ENCODE measurements at regions not wholly inside any gene's neighbourhood (a gene's known extent, or its start where the extent isn't known, plus 50 kb on each side); places are given as distances from the start of the nearest gene placed in this dataset.
"Not testable (repeated sequence)": the region's sequence is repeated elsewhere in the genome, so short reads cannot be mapped to it uniquely, and the experiment has no call there.

DNA sequence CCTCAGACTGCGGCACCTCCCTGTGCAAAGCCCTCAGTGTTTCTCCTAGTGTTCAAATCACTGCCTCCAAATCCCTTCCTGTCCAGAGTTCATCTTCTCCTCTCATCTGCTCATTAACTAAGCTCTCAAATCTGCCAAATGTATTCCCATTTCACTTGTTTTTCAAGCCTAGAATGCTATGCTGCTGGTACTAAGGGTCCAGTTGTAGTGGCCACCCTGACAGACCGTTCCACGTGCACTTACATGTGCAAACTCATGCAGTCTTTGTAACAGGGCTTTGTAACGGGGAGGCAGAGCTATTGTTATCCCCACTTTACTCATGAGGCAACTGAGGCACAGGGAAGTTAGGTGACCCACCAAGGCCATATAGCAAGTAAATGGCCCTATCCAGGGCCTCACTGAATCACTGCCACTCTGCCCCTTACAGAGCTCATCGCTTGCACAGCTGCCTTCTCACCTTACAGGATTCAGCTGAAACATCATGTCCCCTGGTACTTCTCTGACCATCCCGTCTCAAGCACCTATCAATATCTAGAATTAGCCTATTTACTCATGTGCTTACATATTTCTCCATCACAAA, 153.0 kb upstream of the PDE1C start:
- DNase-seq (ENCODE audit: low read depth): no peak

DNA sequence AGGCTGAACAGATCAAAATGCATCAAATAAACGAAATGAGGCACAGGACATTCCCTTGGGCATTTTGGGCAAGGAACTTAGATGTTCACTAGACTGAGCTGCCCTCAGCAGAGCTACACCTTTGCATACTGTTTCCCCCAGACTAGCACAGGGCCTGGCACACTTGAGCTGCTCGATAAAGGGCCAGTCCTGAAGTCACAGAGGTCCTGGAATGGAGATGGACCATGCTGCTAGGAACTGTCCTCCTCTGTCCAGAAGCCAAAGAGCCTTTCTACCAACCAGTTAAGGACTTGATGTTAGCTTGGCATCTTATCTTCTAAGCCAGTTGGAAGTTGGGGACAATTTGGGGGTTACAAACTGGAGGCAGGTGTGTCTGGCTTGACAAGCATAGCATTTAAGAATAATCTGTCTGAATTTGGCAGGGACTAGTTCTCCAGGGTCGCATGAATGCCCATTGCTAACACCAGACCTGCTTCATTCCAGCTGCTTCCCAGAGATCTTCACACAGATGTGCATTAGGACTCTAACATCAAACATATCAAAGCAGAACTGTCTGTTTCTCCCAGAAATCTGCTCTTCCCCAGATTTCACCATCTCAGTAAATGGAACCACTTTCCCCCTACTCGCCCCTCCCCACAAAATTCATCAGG, 152.2 kb upstream of the PDE1C start:
- no peak for DNase-seq (ENCODE audit: low read depth)

DNA sequence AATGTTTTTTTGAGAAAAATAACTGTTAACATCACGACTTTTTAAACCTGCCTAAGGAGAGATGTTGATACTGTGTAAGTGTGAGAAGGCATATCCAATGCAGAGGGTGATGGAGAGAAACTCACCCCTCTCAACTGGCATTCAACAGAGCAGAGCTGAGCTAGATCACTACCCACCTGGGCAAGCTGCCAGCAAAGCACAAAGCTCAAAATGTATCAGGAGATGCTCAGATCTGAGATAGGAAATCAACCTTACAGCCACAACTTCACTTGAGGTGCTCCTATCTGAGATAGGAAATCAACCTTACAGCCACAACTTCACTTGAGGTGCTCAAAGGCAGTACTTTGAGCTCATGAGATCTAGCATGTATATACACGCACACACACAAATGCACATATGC, 151.5 kb upstream of the PDE1C start:
- no peak for DNase-seq (ENCODE audit: low read depth)

- DNase-seq (ENCODE audit: low read depth): no peak
Measured at GRCh38 chr7:32221056-32221455, 150.8 kb upstream of the PDE1C start.

DNA sequence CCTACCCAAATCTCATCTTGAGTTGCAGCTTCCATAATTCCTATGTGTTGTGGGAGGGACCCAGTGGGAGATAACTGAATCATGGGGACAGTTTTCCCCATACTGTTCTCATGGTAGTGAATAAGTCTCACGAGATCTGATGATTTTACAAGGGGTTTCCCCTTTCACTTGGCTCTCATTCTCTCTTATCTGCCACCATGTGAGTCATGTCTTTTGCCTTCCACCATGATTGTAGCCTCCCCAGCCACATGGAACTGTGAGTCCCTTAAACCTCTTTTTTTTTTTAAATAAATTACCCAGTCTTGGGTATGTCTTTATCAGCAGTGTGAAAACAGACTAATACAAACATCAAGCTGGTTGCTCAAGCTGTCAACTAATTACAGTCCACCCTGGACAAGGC, 149.6 kb upstream of the PDE1C start:
- DNase-seq (ENCODE audit: low read depth): not testable (repeated sequence)

DNA sequence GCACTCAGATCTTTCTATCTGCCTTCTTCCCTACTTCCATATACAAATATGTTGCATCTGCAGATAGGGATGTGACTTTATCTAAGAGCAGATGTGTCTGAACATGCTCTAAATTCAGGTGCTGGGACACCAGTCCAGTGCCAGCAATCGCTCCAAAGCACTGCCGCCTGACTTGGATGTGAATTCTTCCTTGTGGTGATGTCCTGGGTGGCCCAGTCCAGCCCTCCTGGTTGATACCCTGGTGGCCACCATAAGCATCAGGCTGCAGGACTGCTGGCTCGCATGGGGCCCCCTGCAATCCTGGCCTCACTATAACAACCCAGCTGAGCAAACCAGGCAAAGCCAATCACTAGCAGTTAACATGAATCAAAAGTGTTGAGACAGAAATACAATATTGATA, 149.2 kb upstream of the PDE1C start:
- DNase-seq (ENCODE audit: low read depth): no peak

GRCh38 chr7:32218741-32219288, 148.6 kb upstream of the PDE1C start:
- no peak for DNase-seq (ENCODE audit: low read depth)

DNA sequence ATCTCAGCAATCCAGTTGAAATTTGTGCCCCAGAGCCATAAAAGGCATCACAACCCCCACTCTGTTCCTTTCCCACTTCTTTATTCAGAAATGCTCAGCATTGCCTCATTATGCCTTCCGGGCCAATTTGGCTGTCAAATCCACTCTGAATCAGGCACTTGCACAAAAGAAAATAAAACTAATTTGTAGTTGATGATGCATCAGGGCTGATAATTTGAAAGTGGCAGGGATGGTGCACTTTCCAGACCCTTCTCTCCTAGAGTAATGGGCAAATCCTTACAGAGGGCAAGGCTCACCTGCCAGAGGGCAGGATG, 147.9 kb upstream of the PDE1C start:
- no peak for DNase-seq (ENCODE audit: low read depth)

- no peak for DNase-seq (ENCODE audit: low read depth)
Measured at GRCh38 chr7:32217341-32218153, 147.3 kb upstream of the PDE1C start.

DNA sequence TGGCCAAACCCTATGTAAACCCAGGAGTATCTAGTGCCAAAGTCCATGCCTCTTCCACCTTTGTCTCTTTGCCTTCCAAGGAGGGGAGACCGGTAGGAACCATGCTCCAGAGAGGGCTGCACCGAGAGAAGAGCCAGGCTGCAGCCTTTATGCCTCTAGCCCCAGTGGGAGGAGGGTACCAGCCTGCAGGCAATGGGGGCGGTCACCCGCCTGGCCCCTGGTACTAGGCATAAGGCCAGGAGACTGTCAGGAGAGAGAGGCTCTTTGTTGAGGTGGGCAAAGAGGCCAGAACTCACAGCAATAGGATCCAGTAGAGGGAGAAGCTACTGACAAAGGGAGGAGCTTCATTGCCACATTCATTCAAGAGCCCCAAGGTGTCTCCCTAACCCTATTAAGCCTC, 146.6 kb upstream of the PDE1C start:
- DNase-seq (ENCODE audit: low read depth): no peak

- DNase-seq (ENCODE audit: low read depth): no peak
Measured at GRCh38 chr7:32215697-32216096, 145.5 kb upstream of the PDE1C start.

DNA sequence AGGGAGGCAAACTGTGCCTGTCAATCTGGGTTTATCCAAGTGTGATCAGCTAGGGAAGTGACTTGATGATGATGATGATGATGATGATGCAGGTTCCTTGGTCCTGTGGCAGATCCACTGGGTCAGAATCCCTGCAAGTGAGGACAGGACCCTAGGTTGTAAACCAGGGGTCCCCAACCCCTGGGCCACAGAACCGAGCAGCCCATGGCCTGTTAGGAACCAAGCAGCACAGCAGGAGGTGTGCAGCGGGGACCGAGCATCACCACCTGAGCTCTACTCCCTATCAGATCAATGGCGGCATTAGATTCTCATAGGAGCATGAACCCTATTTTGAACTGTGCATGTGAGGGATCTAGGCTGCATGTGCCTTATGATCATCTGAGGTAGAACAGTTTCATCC, 144.7 kb upstream of the PDE1C start:
- DNase-seq (ENCODE audit: low read depth): no peak

- DNase-seq (ENCODE audit: low read depth): no peak
Measured at GRCh38 chr7:32212321-32212720, 142.1 kb upstream of the PDE1C start.

- no peak for DNase-seq (ENCODE audit: low read depth)
Measured at GRCh38 chr7:32206987-32207386, 136.8 kb upstream of the PDE1C start.

DNA sequence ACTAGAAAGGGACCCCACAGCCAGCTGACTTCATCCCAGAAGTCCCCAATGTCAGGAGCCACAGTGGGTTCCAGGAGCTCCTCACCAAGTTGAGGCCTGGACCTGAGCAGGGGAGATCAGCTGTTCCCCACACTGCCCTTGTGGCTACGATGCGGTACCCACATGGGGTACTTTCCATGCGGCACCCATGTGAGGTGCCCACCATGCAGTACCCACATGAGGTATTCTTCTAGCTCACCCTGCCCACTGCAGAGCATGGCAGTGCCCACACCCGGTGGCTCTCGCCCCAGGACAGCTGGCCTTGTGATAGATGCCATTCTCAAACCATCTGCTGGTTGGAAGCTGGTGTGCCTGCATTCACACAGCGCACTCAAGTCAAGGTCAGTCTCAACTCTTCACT, 136.3 kb upstream of the PDE1C start:
- no peak for DNase-seq (ENCODE audit: low read depth)

DNA sequence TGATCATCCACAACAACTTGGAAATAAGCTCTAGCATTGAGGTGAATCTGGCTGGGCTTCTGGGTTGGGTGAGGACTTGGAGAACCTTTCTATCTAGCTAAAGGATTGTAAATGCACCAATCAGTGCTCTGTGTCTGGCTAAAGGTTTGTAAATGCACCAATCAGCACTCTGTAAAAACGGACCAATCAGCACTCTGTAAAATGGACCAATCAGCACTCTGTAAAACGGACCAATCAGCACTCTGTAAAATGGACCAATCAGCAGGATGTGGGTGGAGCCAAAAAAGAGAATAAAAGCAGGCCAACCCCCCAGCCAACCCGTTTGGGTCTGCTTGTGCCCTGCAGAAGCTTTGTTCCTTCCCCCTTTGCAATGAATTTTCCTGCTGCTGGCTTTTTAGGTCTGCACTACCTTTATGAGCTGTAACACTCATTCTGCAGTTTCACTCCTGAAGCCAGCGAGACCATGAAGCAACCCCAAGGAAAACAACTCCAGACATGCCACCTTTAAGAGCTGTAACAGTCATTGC, 135.2 kb upstream of the PDE1C start:
- not testable (repeated sequence) for DNase-seq (ENCODE audit: low read depth)

GRCh38 chr7:32204361-32205018, 134.3 kb upstream of the PDE1C start:
- no peak for DNase-seq (ENCODE audit: low read depth)

- DNase-seq (ENCODE audit: low read depth): no peak
Measured at GRCh38 chr7:32200646-32201045, 130.4 kb upstream of the PDE1C start.

DNA sequence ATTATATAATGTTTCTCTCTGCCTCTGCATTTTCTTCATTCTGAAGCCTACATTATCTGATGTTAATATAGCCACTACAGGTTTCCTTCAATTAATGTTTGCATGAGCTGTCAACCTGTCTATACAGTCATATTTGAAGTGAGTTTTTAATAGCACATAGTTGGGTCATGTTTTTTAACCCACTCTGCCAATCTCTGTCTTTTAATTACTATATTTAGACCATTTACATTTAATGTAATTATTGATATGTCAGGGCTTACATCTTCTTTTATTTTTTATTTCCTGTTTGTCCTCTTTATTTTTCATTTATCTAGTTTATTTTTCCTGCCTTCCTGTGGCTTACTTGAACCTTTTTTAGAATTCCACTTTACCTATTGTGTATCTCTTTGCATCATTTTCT, 124.3 kb upstream of the PDE1C start:
- no peak for DNase-seq (ENCODE audit: low read depth)

DNA sequence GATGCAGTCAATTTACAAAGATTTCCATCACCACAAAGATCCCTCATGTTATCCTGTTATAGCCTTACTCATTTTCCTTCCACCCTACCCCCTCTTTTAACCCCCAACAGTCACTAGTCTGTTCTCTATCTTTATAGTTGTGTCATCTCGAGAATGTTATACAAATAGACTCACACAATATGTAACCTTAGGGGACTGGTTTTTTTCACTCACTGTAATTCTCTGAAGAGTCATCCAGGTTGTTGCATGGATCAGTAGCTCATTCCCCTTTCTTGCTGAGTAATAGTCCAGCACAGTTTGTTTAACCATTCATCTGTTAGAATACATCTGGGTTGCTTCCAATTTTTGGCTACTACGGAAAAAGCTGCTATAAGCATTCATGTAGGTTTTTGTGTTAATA, 121.1 kb upstream of the PDE1C start:
- DNase-seq (ENCODE audit: low read depth): no peak

GRCh38 chr7:32179567-32179966, 109.4 kb upstream of the PDE1C start:
- DNase-seq (ENCODE audit: low read depth): no peak

GRCh38 chr7:32178677-32179366, 108.6 kb upstream of the PDE1C start:
- no peak for DNase-seq (ENCODE audit: low read depth)

All from stimulated activated CD8-positive, alpha-beta memory T cell treated with anti-CD3 and anti-CD28 coated beads, Interleukin-15, amount 100 ng/mL, for 1 hour (primary cell).